Liver (tissue), 8 donors: ENCODE measurements at regions not wholly inside any gene's neighbourhood (a gene's known extent, or its start where the extent isn't known, plus 50 kb on each side); places are given as distances from the start of the nearest gene placed in this dataset. TPM values are rescaled to one million over a fixed set of nuclear protein-coding genes. Genes with fewer than 3 reads are reported as not detected.
A peak's percentile ranks its signal among the peaks of the same experiment; 100 is the strongest.

ENCODE experiments used
- DNase-seq: peaks from one replicate; pipeline ENCODE4 v3.0.0-alpha.2; 2017; ENCODE audit warnings: low spot score
- H3K27ac ChIP-seq, 2 donors: one replicate each; pipeline ENCODE4 v1.7.0; 2013; ENCODE audit warnings: inconsistent platforms in 2 of 2, low read length in 2 of 2, control low read depth in 1 of 2, low read depth in 1 of 2, mild to moderate bottlenecking in 1 of 2
- H3K27me3 ChIP-seq, 4 donors: one replicate each; pipeline versions ENCODE4 v1.6.1 to v1.7.0; 2013; ENCODE audit warnings: low read length in 3 of 4, inconsistent platforms in 1 of 4, mild to moderate bottlenecking in 1 of 4, moderate library complexity in 1 of 4; ENCODE audit not compliant: control insufficient read depth in 4 of 4, insufficient read depth in 4 of 4
- H3K36me3 ChIP-seq, 4 donors: one replicate each; pipeline versions ENCODE4 v1.6.1 to v1.7.0; 2013; ENCODE audit warnings: low read length in 3 of 4, mild to moderate bottlenecking in 3 of 4, low read depth in 1 of 4, moderate library complexity in 1 of 4; ENCODE audit not compliant: control insufficient read depth in 4 of 4, insufficient read depth in 3 of 4
- H3K4me1 ChIP-seq, 4 donors: one replicate each; pipeline versions ENCODE4 v1.6.1 to v1.7.0; 2013; ENCODE audit warnings: low read length in 3 of 4, mild to moderate bottlenecking in 3 of 4, moderate library complexity in 1 of 4; ENCODE audit not compliant: control insufficient read depth in 4 of 4, insufficient read depth in 4 of 4
- H3K4me3 ChIP-seq, 3 donors: one replicate each; pipeline versions ENCODE4 v1.6.1 to v1.7.0; 2013; ENCODE audit warnings: low read length in 3 of 3, control low read depth in 1 of 3, low read depth in 1 of 3, mild to moderate bottlenecking in 1 of 3
- H3K9ac ChIP-seq, 2 donors: one replicate each; pipeline ENCODE4 v1.7.0; 2013; ENCODE audit warnings: low read length in 2 of 2, mild to moderate bottlenecking in 2 of 2, moderate library complexity in 2 of 2, control low read depth in 1 of 2, low read depth in 1 of 2
- H3K9me3 ChIP-seq, 4 donors: one replicate each; pipeline versions ENCODE4 v1.6.1 to v1.7.0; 2013; ENCODE audit warnings: low read length in 3 of 4; ENCODE audit not compliant: control insufficient read depth in 4 of 4
- EGR1 ChIP-seq, 2 donors: IDR thresholded peaks; 2 replicates each; pipeline ENCODE4 v1.6.1; 2016 to 2018; ENCODE audit warnings: antibody characterized with exemption in 2 of 2, low read depth in 2 of 2
- FOXA2 ChIP-seq: IDR thresholded peaks from 2 replicates; pipeline ENCODE4 v1.6.1; 2016; ENCODE audit warnings: antibody characterized with exemption
- HNF4A ChIP-seq, 2 donors: conservative IDR thresholded peaks; 2 replicates each; pipeline ENCODE4 v1.6.1; 2016; ENCODE audit warnings: antibody characterized with exemption in 2 of 2, mild to moderate bottlenecking in 2 of 2
- HNF4G ChIP-seq: IDR thresholded peaks from 2 replicates; pipeline ENCODE4 v1.6.1; 2016; ENCODE audit warnings: antibody characterized with exemption
- NR2F2 ChIP-seq: IDR thresholded peaks from 2 replicates; pipeline ENCODE4 v1.6.1; 2016; ENCODE audit warnings: antibody characterized with exemption
- RAD21 ChIP-seq, 2 donors: IDR thresholded peaks; 2 replicates each; pipeline ENCODE4 v1.6.1; 2016; ENCODE audit warnings: antibody characterized with exemption in 2 of 2, mild to moderate bottlenecking in 2 of 2
- RXRA ChIP-seq, 2 donors: IDR thresholded peaks; 2 replicates each; pipeline ENCODE4 v1.6.1; 2017 to 2018; ENCODE audit warnings: antibody characterized with exemption in 2 of 2, mild to moderate bottlenecking in 1 of 2
- SP1 ChIP-seq: IDR thresholded peaks from 2 replicates; pipeline ENCODE4 v1.6.1; 2018; ENCODE audit warnings: antibody characterized with exemption, mild to moderate bottlenecking
- WGBS: extraction: QIAGEN DNeasy Blood & Tissue Kit; methylation state at CpG from one replicate; pipeline ENCODE4 v1.1.7; 2013; 5-methylcytosine and 5-hydroxymethylcytosine counted together
- small RNA-seq: library from RNA; depleted of rRNA; stranded (forward); fragments of <200 nt; gene quantifications from one replicate; pipeline ENCODE3, GENCODE V24; 2014
- TF ChIP-seq, protein P1 (sequence below): IDR thresholded peaks from 2 replicates; pipeline ENCODE4 v1.6.1; 2016; ENCODE audit warnings: antibody characterized with exemption, mild to moderate bottlenecking
- TF ChIP-seq, protein P2 (sequence below): IDR thresholded peaks from 2 replicates; pipeline ENCODE4 v1.6.1; 2016; ENCODE audit warnings: antibody characterized with exemption
- TF ChIP-seq, protein P3 (sequence below): IDR thresholded peaks from 2 replicates; pipeline ENCODE4 v1.6.1; 2016; ENCODE audit warnings: antibody characterized with exemption
- TF ChIP-seq, protein P4 (sequence below): IDR thresholded peaks from 2 replicates; pipeline ENCODE4 v1.6.1; 2016; ENCODE audit warnings: antibody characterized with exemption
- donor health status: healthy.
- donor health status: healthy.
- donor health status: healthy.
- donor health status: healthy.

DNA sequence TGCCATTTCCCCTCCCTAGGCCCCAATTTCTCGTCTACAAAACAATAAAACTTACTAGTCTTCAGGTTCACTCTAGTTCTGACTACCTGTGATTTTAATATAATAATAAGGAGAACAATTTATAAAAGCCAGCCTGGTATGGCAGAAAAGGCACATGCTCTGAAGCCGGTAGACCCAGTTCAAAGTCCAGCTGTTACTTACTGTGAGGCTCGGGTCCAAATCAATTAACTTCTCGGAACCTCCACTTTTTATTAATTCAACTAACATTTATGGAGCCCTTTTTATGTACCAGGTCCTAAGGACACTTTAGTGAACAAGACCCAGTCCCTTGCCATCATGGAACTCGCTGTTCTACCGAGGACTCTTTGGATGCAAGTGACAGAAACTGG is 53.8 kb upstream of the SMAD3 start:
- H3K36me3 ChIP-seq: no peaks in the 10 kb centered on the region
- 53% methylated on average over 6 of the region's 6 CpGs for WGBS
- DNase-seq: no peak
- no peaks in the 10 kb centered on the region for H3K9me3 ChIP-seq
- H3K9ac ChIP-seq: no peak overlapping the region
- H3K4me3 ChIP-seq: no peak overlapping the region
- no peaks in the 10 kb centered on the region for H3K27me3 ChIP-seq
- H3K4me1 ChIP-seq: peaks cover 11 to 28% (median 24%) of the 10 kb centered on the region in 4 donors
- peak overlapping the region in 1 of 2 donors; percentile 38 for H3K27ac ChIP-seq
- TF ChIP-seq, protein P1, sequence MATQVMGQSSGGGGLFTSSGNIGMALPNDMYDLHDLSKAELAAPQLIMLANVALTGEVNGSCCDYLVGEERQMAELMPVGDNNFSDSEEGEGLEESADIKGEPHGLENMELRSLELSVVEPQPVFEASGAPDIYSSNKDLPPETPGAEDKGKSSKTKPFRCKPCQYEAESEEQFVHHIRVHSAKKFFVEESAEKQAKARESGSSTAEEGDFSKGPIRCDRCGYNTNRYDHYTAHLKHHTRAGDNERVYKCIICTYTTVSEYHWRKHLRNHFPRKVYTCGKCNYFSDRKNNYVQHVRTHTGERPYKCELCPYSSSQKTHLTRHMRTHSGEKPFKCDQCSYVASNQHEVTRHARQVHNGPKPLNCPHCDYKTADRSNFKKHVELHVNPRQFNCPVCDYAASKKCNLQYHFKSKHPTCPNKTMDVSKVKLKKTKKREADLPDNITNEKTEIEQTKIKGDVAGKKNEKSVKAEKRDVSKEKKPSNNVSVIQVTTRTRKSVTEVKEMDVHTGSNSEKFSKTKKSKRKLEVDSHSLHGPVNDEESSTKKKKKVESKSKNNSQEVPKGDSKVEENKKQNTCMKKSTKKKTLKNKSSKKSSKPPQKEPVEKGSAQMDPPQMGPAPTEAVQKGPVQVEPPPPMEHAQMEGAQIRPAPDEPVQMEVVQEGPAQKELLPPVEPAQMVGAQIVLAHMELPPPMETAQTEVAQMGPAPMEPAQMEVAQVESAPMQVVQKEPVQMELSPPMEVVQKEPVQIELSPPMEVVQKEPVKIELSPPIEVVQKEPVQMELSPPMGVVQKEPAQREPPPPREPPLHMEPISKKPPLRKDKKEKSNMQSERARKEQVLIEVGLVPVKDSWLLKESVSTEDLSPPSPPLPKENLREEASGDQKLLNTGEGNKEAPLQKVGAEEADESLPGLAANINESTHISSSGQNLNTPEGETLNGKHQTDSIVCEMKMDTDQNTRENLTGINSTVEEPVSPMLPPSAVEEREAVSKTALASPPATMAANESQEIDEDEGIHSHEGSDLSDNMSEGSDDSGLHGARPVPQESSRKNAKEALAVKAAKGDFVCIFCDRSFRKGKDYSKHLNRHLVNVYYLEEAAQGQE: no peak
- TF ChIP-seq, protein P2, sequence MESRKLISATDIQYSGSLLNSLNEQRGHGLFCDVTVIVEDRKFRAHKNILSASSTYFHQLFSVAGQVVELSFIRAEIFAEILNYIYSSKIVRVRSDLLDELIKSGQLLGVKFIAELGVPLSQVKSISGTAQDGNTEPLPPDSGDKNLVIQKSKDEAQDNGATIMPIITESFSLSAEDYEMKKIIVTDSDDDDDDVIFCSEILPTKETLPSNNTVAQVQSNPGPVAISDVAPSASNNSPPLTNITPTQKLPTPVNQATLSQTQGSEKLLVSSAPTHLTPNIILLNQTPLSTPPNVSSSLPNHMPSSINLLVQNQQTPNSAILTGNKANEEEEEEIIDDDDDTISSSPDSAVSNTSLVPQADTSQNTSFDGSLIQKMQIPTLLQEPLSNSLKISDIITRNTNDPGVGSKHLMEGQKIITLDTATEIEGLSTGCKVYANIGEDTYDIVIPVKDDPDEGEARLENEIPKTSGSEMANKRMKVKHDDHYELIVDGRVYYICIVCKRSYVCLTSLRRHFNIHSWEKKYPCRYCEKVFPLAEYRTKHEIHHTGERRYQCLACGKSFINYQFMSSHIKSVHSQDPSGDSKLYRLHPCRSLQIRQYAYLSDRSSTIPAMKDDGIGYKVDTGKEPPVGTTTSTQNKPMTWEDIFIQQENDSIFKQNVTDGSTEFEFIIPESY: no peak
- no peak for TF ChIP-seq EGR1 (IDR thresholded peaks at IDR 0.05; ENCODE audit: low read depth in 2 of 2)
- TF ChIP-seq, protein P3, sequence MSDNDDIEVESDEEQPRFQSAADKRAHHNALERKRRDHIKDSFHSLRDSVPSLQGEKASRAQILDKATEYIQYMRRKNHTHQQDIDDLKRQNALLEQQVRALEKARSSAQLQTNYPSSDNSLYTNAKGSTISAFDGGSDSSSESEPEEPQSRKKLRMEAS: peak; percentile 50
- no peak for TF ChIP-seq RXRA (IDR thresholded peaks at IDR 0.05)
- TF ChIP-seq HNF4A (conservative IDR thresholded peaks at IDR 0.05): peak; percentile 66 to 84
- TF ChIP-seq HNF4G: peak; percentile 46
- TF ChIP-seq RAD21 (IDR thresholded peaks at IDR 0.05): no peak
- TF ChIP-seq, protein P4, sequence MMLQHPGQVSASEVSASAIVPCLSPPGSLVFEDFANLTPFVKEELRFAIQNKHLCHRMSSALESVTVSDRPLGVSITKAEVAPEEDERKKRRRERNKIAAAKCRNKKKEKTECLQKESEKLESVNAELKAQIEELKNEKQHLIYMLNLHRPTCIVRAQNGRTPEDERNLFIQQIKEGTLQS: no peak
- TF ChIP-seq FOXA2: no peak

DNA sequence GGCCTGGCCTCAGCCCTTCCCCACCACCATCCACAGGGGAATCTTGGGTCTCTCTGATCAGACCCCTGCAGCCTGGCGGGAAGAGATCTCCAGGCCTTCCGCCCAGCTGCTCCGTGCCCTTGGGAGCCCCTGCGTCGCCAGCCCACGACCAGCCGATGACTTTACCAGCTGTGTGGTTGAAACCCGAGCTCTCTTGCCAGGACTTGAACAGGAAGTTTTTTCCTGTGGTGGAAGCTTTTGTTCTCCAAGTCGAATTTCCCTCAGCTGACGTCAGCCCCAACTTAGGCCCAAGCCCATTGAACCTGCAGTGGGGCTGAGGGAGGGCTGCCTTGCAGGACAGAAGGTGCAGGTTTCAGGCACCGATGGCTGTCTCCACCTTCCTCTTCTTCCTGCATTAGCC is 51.7 kb upstream of the SMAD3 start:
- WGBS: 80% methylated on average over 11 of the region's 11 CpGs
- H3K4me1 ChIP-seq: peaks cover 11 to 28% (median 24%) of the 10 kb centered on the region in 4 donors
- H3K36me3 ChIP-seq: no peaks in the 10 kb centered on the region
- H3K9ac ChIP-seq: no peak overlapping the region
- no peak overlapping the region for H3K4me3 ChIP-seq
- no peaks in the 10 kb centered on the region for H3K9me3 ChIP-seq
- DNase-seq: no peak
- H3K27ac ChIP-seq: no peak overlapping the region
- TF ChIP-seq SP1: no peak
- TF ChIP-seq NR2F2: peak; percentile 49
- no peaks in the 10 kb centered on the region for H3K27me3 ChIP-seq

Small RNAs in the stretch of these regions (small RNA-seq; reads per million reads assigned to genes)
- gene HMGN2P47: not detected
